Left ventricle myocardium inferior (tissue), 1 donor: ENCODE measurements at regions not wholly inside any gene's neighbourhood (a gene's known extent, or its start where the extent isn't known, plus 50 kb on each side); places are given as distances from the start of the nearest gene placed in this dataset.

Experiments used
- DNase-seq: peaks from one replicate; pipeline ENCODE4 v3.0.0-alpha.2; 2020
- H3K27ac ChIP-seq: fragments of 200-600 bp; replicated peaks from 2 replicates; pipeline ENCODE4 v1.8.0; 2021
- H3K27me3 ChIP-seq: fragments of 200-600 bp; 2 replicates; pipeline ENCODE4 v1.8.0; 2021; ENCODE audit warnings: low read depth
- H3K36me3 ChIP-seq: fragments of 200-600 bp; 2 replicates; pipeline ENCODE4 v1.8.0; 2021
- H3K4me1 ChIP-seq: fragments of 200-600 bp; 2 replicates; pipeline ENCODE4 v1.8.0; 2021
- H3K4me3 ChIP-seq: fragments of 200-600 bp; 2 replicates; pipeline ENCODE4 v1.8.0; 2021; ENCODE audit warnings: mild to moderate bottlenecking, moderate library complexity
- H3K9me3 ChIP-seq: fragments of 200-600 bp; replicated peaks from 2 replicates; pipeline ENCODE4 v1.8.0; 2021
- CTCF ChIP-seq: fragments of 200-600 bp; IDR thresholded peaks from 2 replicates; pipeline ENCODE4 v1.8.0; 2021; ENCODE audit warnings: antibody characterized with exemption, mild to moderate bottlenecking, borderline replicate concordance
- intact Hi-C: fragments of 100-400 bp; cut with micrococcal nuclease; formaldehyde crosslinking; loops from one replicate; pipeline ENCODE4 v1.11.0; 2022
- donor health status: DM: no; HTN: yes; CAD: no; lungs with severe emphysema.

DNA sequence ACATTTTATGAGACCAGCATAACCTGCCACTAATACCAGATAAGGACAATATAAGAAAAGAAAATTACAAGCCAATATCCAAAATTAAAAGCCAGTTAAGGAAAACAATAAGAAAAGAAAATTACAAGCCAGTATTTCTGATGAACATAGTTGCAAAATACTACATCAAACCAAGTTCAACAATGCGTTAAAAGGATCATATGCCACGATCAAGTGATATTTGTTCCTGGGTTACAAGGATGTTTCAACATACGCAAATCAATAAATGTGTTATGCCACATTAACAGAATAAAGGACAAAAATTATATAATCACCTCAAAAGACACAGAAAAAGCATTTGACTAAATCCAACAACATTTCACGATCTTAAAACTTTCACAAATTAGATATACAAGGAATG is 431.9 kb downstream of the ELAVL2 start:
- intact Hi-C loops, result no loop called here
- no peak overlapping the region for H3K27ac ChIP-seq
- H3K36me3 ChIP-seq, result no peaks in the 10 kb centered on the region
- DNase-seq, result no peak
- no peaks in the 10 kb centered on the region for H3K27me3 ChIP-seq
- no peak for TF ChIP-seq CTCF
- peaks cover 17% of the 10 kb centered on the region for H3K9me3 ChIP-seq
- no peaks in the 10 kb centered on the region for H3K4me1 ChIP-seq
- H3K4me3 ChIP-seq, result no peak overlapping the region

DNA sequence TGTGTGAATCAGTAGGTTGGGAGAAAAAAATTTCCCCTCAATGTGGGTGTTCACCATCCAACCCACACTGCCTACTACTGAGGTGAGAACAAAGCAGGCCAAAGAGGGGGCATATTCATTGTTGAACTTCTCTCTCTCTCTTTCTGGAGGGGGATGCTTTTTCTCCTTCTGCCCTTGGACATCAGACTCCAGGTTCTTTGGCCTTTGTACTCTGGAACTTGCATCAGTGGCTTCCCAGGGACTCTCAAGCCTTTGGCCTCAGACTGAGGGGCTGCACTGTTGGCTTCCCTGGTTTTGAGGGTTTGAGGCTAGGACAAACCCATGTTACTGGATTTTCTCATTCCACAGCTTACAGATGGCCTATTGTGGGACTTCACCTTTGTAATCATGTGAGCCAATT is 417.2 kb downstream of the ELAVL2 start:
- H3K27ac ChIP-seq, result no peak overlapping the region

DNA sequence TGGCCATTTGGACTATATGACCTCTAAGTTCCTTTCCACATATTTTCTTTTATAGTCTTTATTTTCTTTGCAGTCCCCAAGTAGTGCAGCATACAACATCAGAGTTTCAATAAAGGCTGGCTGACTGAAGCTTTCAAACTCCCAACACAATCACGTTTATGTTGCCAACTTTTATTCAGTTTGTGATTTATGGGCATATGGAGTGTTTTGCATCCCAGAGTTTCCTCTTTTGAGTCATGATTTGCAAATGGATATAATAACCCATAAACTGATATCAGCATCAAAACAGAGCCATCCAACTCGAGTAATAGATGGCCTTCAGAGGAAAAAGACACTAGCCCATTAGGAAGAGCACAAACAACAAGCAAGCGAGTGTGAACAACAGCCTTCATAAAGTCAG is 414.0 kb downstream of the ELAVL2 start:
- H3K4me3 ChIP-seq, result no peak overlapping the region
- H3K4me1 ChIP-seq, result no peaks in the 10 kb centered on the region
- H3K36me3 ChIP-seq, result no peaks in the 10 kb centered on the region
- TF ChIP-seq CTCF, result no peak
- H3K9me3 ChIP-seq, result no peaks in the 10 kb centered on the region
- intact Hi-C loops, result no loop called here
- no peak for DNase-seq
- no peak overlapping the region for H3K27ac ChIP-seq
- H3K27me3 ChIP-seq, result no peaks in the 10 kb centered on the region

More for the DNA sequence above, 417.2 kb downstream of the ELAVL2 start:
- TF ChIP-seq CTCF, result no peak
- intact Hi-C loops, result no loop called here
- no peaks in the 10 kb centered on the region for H3K27me3 ChIP-seq
- H3K4me1 ChIP-seq, result no peaks in the 10 kb centered on the region
- H3K36me3 ChIP-seq, result no peaks in the 10 kb centered on the region
- H3K9me3 ChIP-seq, result no peaks in the 10 kb centered on the region
- H3K4me3 ChIP-seq, result no peak overlapping the region
- DNase-seq, result no peak

- Histone ChIP-seq H3K4me3 (no peak overlapping the region), H3K27ac (no peak overlapping the region), H3K4me1 (no peaks in the 10 kb centered on the region), H3K9me3 (no peaks in the 10 kb centered on the region), H3K36me3 (no peaks in the 10 kb centered on the region), H3K27me3 (no peaks in the 10 kb centered on the region)
- no peak for DNase-seq
- intact Hi-C loops, result no loop called here
- TF ChIP-seq CTCF, result no peak
Observed at GRCh38 chr9:23412458-23412857, 413.6 kb downstream of the ELAVL2 start.

- no peaks in the 10 kb centered on the region for H3K27me3 ChIP-seq
- intact Hi-C loops, result no loop called here
- H3K4me3 ChIP-seq, result no peak overlapping the region
- H3K4me1 ChIP-seq, result no peaks in the 10 kb centered on the region
- TF ChIP-seq CTCF, result no peak
- no peak overlapping the region for H3K27ac ChIP-seq
- no peaks in the 10 kb centered on the region for H3K36me3 ChIP-seq
- no peak for DNase-seq
- H3K9me3 ChIP-seq, result no peaks in the 10 kb centered on the region
Observed at GRCh38 chr9:23413541-23413940, 412.5 kb downstream of the ELAVL2 start.

DNA sequence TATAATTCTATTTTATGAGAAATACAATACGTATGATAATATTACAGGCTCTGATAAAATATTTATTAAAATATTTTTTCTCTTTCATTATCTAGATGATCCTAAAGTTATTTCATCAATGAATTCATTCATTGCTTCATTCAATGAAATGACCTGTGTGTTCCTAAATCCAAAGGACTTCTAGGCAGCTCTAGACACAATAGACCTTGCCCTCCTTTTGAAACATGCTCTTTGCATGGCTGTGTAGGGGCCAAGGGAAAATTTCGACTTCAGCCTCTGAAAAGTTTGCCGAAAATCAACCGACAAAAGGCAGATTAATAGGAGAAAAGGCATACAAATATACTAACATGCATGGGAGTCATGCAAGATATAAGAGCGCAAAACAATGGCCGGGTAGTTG is 402.0 kb downstream of the ELAVL2 start:
- Histone ChIP-seq H3K9me3 (no peaks in the 10 kb centered on the region), H3K27me3 (peaks cover 9% of the 10 kb centered on the region), H3K4me1 (no peaks in the 10 kb centered on the region), H3K36me3 (no peaks in the 10 kb centered on the region), H3K4me3 (no peak overlapping the region), H3K27ac (no peak overlapping the region)
- no peak for DNase-seq
- intact Hi-C loops, result no loop called here
- TF ChIP-seq CTCF, result no peak
